Activated CD8-positive, alpha-beta T cell treated with anti-CD3 and anti-CD28 coated beads for 36 hours (primary cell): ENCODE measurements at regions not wholly inside any gene's neighbourhood (a gene's known extent, or its start where the extent isn't known, plus 50 kb on each side); places are given as distances from the start of the nearest gene placed in this dataset.

Source experiments
- ATAC-seq: fragments of 200-7000 bp; cut with Tn5 transposase; one replicate; pipeline ENCODE4 v1.10.0; 2021; ENCODE audit warnings: mild to moderate bottlenecking, moderate library complexity
- CTCF ChIA-PET: fragments of 350-600 bp; sonication (Branson Sonifier 250); formaldehyde crosslinking; loops from one replicate; lab custom pipeline; 2021; ENCODE audit warnings: antibody characterized with exemption; lab: Charles Lee
- POLR2A ChIA-PET: fragments of 350-600 bp; sonication (Branson Sonifier 250); formaldehyde crosslinking; loops from one replicate; lab custom pipeline; 2021; ENCODE audit warnings: antibody characterized with exemption; lab: Charles Lee
- DNase-seq: peaks from one replicate; pipeline ENCODE4 v3.0.0-alpha.2; 2020
- H3K27ac Mint-ChIP-seq: one replicate; pipeline ENCODE4 v1.8.0; 2021; ENCODE audit warnings: mild to moderate bottlenecking, mixed read lengths
- H3K27me3 Mint-ChIP-seq: one replicate; pipeline ENCODE4 v1.8.0; 2021; ENCODE audit warnings: mixed read lengths
- H3K36me3 Mint-ChIP-seq: one replicate; pipeline ENCODE4 v1.8.0; 2021; ENCODE audit warnings: low read depth, mixed read lengths
- H3K4me1 Mint-ChIP-seq: one replicate; pipeline ENCODE4 v1.8.0; 2021; ENCODE audit warnings: low read depth, mixed read lengths
- H3K4me3 Mint-ChIP-seq: one replicate; pipeline ENCODE4 v1.8.0; 2021; ENCODE audit warnings: mild to moderate bottlenecking, moderate library complexity, mixed read lengths
- H3K9me3 Mint-ChIP-seq: one replicate; pipeline ENCODE4 v1.8.0; 2021; ENCODE audit warnings: mixed read lengths
- intact Hi-C: fragments of 100-400 bp; cut with micrococcal nuclease; formaldehyde crosslinking; loops from one replicate; pipeline ENCODE4 v1.10.0; 2022
- TF ChIP-seq, protein P1 (sequence below): fragments of 200-600 bp; IDR thresholded peaks from one replicate; pipeline ENCODE4 v1.8.0; 2022; ENCODE audit warnings: antibody characterized with exemption, mild to moderate bottlenecking

DNA sequence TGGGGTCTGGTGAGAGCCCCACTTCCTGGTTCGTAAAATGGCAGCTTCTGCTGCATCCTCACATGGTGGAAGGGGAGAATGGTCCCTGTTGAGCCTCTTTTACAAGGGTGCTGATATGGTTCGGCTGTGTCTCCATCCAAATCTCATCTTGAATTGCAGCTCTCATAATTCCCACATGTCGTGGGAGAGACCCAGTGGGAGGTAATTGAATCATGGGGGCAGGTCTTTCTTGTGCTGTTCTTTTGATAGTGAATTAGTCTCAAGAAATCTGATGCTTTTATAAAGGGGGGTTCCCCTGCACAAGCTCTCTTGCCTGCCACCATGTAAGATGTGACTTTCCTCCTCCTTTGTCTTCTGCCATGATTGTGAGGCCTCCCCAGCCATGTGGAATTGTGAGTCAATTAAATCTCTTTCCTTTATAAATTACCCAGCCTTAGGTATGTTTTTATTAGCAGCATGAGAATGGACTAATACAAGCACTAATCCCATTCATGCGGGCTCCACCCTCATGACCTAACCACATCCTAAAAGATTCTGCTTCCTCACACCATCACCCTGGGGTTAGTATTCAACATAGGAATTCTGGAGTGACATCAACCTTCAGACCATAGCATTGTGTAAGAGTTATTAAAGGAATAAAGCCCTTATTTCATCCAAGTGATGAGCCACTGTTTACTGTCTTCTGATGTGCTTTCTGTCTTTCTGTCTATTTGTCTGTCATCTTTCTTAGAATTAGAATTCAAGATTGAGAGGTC is 159.0 kb upstream of the IRS2 start:
- H3K4me3 Mint-ChIP-seq: no peak overlapping the region
- peaks cover 3% of the 10 kb centered on the region for H3K9me3 Mint-ChIP-seq
- H3K4me1 Mint-ChIP-seq: no peaks in the 10 kb centered on the region
- H3K27ac Mint-ChIP-seq: no peak overlapping the region
- ChIA-PET POLR2A (interaction anchor here (0.6 kb wide), 1 partner anchor 436 kb away, joined by 4 read pairs; no protein-coding TSS in a partner anchor), CTCF (no interaction called here)
- H3K36me3 Mint-ChIP-seq: no peaks in the 10 kb centered on the region
- TF ChIP-seq, protein P1, sequence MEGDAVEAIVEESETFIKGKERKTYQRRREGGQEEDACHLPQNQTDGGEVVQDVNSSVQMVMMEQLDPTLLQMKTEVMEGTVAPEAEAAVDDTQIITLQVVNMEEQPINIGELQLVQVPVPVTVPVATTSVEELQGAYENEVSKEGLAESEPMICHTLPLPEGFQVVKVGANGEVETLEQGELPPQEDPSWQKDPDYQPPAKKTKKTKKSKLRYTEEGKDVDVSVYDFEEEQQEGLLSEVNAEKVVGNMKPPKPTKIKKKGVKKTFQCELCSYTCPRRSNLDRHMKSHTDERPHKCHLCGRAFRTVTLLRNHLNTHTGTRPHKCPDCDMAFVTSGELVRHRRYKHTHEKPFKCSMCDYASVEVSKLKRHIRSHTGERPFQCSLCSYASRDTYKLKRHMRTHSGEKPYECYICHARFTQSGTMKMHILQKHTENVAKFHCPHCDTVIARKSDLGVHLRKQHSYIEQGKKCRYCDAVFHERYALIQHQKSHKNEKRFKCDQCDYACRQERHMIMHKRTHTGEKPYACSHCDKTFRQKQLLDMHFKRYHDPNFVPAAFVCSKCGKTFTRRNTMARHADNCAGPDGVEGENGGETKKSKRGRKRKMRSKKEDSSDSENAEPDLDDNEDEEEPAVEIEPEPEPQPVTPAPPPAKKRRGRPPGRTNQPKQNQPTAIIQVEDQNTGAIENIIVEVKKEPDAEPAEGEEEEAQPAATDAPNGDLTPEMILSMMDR: no peak
- intact Hi-C loops: no loop called here
- H3K27me3 Mint-ChIP-seq: no peaks in the 10 kb centered on the region
- DNase-seq (no peak), ATAC-seq (no peak)

DNA sequence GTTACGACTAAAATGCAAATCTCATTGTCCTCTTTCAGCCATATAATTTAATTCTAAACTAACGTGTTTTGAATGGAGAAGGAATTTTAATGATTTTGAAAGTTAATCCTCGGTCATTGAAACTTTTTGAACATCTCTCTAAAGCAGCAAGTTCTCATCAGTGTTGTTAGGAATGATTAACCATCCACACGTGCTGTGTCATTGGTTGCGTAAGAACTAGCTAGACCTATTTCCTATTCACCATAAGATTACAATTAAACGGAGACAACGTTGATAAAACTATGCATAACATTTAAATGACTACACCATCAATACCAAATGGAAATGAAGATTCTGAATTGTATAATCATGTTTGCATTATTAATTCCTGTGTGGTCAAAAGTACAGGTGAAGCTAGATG is 155.6 kb upstream of the IRS2 start:
- intact Hi-C loops: no loop called here
- POLR2A ChIA-PET: no interaction called here
- Mint-ChIP-seq H3K4me3 (no peak overlapping the region), H3K27me3 (no peaks in the 10 kb centered on the region), H3K36me3 (no peaks in the 10 kb centered on the region), H3K27ac (no peak overlapping the region), H3K4me1 (no peaks in the 10 kb centered on the region), H3K9me3 (no peaks in the 10 kb centered on the region)
- CTCF ChIA-PET: no interaction called here
- ATAC-seq: no peak
- no peak for DNase-seq
- TF ChIP-seq, protein P1: no peak

DNA sequence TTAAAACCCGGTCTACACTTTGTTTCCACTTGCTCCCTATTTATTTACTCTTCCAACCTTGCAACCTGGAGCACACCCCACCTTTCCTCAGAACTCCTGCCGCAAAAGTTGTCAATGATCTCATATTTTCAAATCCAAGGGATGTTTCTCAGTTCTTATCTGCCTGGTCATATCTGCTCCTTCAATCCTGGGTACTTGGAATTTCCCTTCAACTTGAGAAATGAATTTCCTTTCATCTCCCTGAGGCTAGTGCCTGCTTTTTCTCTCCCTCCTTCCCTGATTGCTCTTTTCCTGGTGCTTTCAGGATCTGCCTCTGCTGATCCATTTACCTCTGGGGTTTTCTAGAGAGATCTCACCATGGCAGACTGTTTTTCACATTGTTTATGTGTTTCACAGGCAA is 154.8 kb upstream of the IRS2 start:
- POLR2A ChIA-PET: no interaction called here
- Mint-ChIP-seq H3K36me3 (no peaks in the 10 kb centered on the region), H3K27ac (no peak overlapping the region), H3K4me1 (no peaks in the 10 kb centered on the region), H3K4me3 (no peak overlapping the region), H3K27me3 (no peaks in the 10 kb centered on the region), H3K9me3 (no peaks in the 10 kb centered on the region)
- ATAC-seq: no peak
- CTCF ChIA-PET: no interaction called here
- intact Hi-C loops: no loop called here
- DNase-seq: no peak
- TF ChIP-seq, protein P1: no peak

DNA sequence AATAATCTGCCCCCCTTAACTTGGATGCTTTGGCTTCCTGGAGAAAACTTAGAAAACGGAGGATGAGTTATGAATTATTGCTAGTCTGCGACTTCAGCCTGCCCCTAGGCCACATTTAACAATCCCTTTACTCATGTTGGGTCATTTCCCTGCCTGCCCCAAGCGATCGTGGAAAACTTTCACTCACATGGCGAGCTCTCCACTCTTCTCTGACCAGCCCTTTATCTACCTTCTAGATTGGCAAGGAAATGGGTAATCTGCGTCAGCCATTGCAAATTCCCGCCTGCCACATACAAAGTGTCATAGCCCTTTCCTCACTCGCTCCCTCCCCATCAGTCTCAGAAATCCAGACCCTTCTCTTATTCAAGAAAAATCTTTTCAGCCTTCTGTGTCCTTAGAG is 154.3 kb upstream of the IRS2 start:
- TF ChIP-seq, protein P1: no peak
- no peak overlapping the region for H3K4me3 Mint-ChIP-seq

GRCh38 chr13:109939838-109940237 is 153.5 kb upstream of the IRS2 start:
- Mint-ChIP-seq H3K4me1 (no peaks in the 10 kb centered on the region), H3K27me3 (no peaks in the 10 kb centered on the region), H3K4me3 (no peak overlapping the region), H3K9me3 (no peaks in the 10 kb centered on the region), H3K36me3 (no peaks in the 10 kb centered on the region), H3K27ac (no peak overlapping the region)
- POLR2A ChIA-PET: no interaction called here
- no peak for DNase-seq
- CTCF ChIA-PET: no interaction called here
- TF ChIP-seq, protein P1: no peak
- intact Hi-C loops: no loop called here
- no peak for ATAC-seq

More for the DNA sequence above, 154.3 kb upstream of the IRS2 start:
- DNase-seq (no peak), ATAC-seq (no peak)
- no peaks in the 10 kb centered on the region for H3K27me3 Mint-ChIP-seq
- no peaks in the 10 kb centered on the region for H3K9me3 Mint-ChIP-seq
- ChIA-PET CTCF (no interaction called here), POLR2A (no interaction called here)
- H3K36me3 Mint-ChIP-seq: no peaks in the 10 kb centered on the region
- no peaks in the 10 kb centered on the region for H3K4me1 Mint-ChIP-seq
- H3K27ac Mint-ChIP-seq: no peak overlapping the region
- intact Hi-C loops: no loop called here
